Transverse colon (tissue), 4 donors: ENCODE measurements at regions not wholly inside any gene's neighbourhood (a gene's known extent, or its start where the extent isn't known, plus 50 kb on each side); places are given as distances from the start of the nearest gene placed in this dataset.
"Not testable (repeated sequence)": the region's sequence is repeated elsewhere in the genome, so short reads cannot be mapped to it uniquely, and the experiment has no call there.

Experiments used
- DNase-seq: peaks from one replicate; pipeline ENCODE4 v3.0.0-alpha.2; 2019
- H3K27ac ChIP-seq, 4 donors: fragments of 200-600 bp; sonication (generic); 2 replicates each; pipeline ENCODE4 v1.5.1; 2016 to 2018; ENCODE audit warnings: inconsistent platforms in 4 of 4
- H3K27me3 ChIP-seq: fragments of 200-600 bp; sonication (generic); 2 replicates; pipeline ENCODE4 v1.5.1; 2017; ENCODE audit warnings: inconsistent platforms
- H3K36me3 ChIP-seq, 4 donors: fragments of 200-600 bp; sonication (generic); 2 replicates each; pipeline ENCODE4 v1.5.1; 2017 to 2019; ENCODE audit warnings: inconsistent platforms in 4 of 4
- H3K4me1 ChIP-seq, 4 donors: fragments of 200-600 bp; sonication (generic); 2 replicates each; pipeline ENCODE4 v1.5.1; 2017 to 2020; ENCODE audit warnings: inconsistent platforms in 4 of 4
- H3K4me3 ChIP-seq, 4 donors: fragments of 200-600 bp; sonication (generic); 1 replicate in 1 of 4; 2 replicates in 3 of 4; pipeline versions ENCODE4 v1.5.1 to v1.6.1; 2017 to 2019; ENCODE audit warnings: inconsistent platforms in 4 of 4
- H3K9me3 ChIP-seq, 2 donors: fragments of 200-600 bp; sonication (generic); 2 replicates each; pipeline ENCODE4 v1.5.1; 2017 to 2019; ENCODE audit warnings: inconsistent platforms in 2 of 2
- EP300 ChIP-seq: sonication (generic); formaldehyde crosslinking; IDR thresholded peaks from one replicate; pipeline ENCODE4 v1.6.1; 2017; ENCODE audit warnings: antibody characterized with exemption, low read depth
- POLR2A ChIP-seq: fragments of 450-650 bp; IDR thresholded peaks from one replicate; pipeline ENCODE4 v1.6.1; 2016; ENCODE audit warnings: antibody characterized with exemption, mild to moderate bottlenecking, moderate library complexity
- POLR2AphosphoS5 ChIP-seq, 3 donors: sonication (generic); formaldehyde crosslinking; IDR thresholded peaks; one replicate each; pipeline ENCODE4 v1.6.1; 2016; ENCODE audit warnings: antibody characterized with exemption in 3 of 3
- WGBS, 2 donors: methylation state at CpG; one replicate each; pipeline ENCODE4 v1.1.5; 2018; ENCODE audit warnings: low coverage in 1 of 2; 5-methylcytosine and 5-hydroxymethylcytosine counted together
- in situ Hi-C, 4 donors: fragments of 200-750 bp; cut with MboI; loops; one replicate each; pipeline versions ENCODE4 v1.15.0 to v1.15.1; 2017; ENCODE audit warnings: low sequenced_read_pairs in 3 of 4, low pct_ligation_motif_present in 1 of 4, low pct_unique_long_range_greater_than_20kb in 1 of 4
- intact Hi-C: fragments of 100-400 bp; cut with DNase I; formaldehyde crosslinking; loops from one replicate; pipeline ENCODE4 v1.15.1; 2023; ENCODE audit warnings: low total_unique reads
- TF ChIP-seq, protein P1 (sequence below), 5 experiments: fragments of 200-600 bp in 3 of 5; fragments of 450-650 bp in 2 of 5; sonication (generic) in 3 of 5; IDR thresholded peaks; 1 replicate in 2 of 5; 2 replicates in 3 of 5; pipeline ENCODE4 v1.5.1; 2016 to 2017; ENCODE audit warnings: antibody characterized with exemption in 5 of 5, inconsistent platforms in 3 of 5, mild to moderate bottlenecking in 2 of 5, moderate library complexity in 1 of 5

DNA sequence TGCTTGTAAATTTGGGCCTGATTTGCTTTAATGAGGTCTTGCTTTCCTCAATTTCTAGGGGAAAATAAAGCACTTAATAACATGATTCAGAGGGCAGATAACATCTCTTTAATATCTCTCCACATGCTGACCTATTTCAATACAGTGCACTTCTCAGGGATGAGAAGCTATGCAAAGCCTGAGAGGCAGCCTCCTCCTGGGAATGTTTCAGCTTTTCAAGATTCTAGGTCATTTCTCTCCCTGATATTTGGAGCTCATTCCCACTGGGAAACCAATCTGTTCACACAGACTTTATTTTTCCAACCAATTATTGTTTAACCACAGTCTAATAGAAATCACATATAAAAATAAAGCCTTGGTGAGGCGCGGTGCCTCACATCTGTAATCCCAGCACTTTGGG is 67.0 kb upstream of the LSAMP start:
- Histone ChIP-seq H3K36me3 (no peaks in the 10 kb centered on the region), H3K27me3 (no peaks in the 10 kb centered on the region), H3K4me3 (no peak overlapping the region), H3K27ac (no peak overlapping the region), H3K4me1 (no peaks in the 10 kb centered on the region), H3K9me3 (no peaks in the 10 kb centered on the region)
- WGBS, 2 donors, result 92% methylated on average over 2 of the region's 2 CpGs
- in situ Hi-C loops, result no loop called here
- intact Hi-C loops, result no loop called here
- TF ChIP-seq, protein P1, sequence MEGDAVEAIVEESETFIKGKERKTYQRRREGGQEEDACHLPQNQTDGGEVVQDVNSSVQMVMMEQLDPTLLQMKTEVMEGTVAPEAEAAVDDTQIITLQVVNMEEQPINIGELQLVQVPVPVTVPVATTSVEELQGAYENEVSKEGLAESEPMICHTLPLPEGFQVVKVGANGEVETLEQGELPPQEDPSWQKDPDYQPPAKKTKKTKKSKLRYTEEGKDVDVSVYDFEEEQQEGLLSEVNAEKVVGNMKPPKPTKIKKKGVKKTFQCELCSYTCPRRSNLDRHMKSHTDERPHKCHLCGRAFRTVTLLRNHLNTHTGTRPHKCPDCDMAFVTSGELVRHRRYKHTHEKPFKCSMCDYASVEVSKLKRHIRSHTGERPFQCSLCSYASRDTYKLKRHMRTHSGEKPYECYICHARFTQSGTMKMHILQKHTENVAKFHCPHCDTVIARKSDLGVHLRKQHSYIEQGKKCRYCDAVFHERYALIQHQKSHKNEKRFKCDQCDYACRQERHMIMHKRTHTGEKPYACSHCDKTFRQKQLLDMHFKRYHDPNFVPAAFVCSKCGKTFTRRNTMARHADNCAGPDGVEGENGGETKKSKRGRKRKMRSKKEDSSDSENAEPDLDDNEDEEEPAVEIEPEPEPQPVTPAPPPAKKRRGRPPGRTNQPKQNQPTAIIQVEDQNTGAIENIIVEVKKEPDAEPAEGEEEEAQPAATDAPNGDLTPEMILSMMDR (IDR thresholded peaks at IDR 0.05), result no peak
- no peak for TF ChIP-seq POLR2AphosphoS5 (IDR thresholded peaks at IDR 0.05)
- no peak for TF ChIP-seq EP300
- TF ChIP-seq POLR2A, result no peak
- DNase-seq, result no peak

DNA sequence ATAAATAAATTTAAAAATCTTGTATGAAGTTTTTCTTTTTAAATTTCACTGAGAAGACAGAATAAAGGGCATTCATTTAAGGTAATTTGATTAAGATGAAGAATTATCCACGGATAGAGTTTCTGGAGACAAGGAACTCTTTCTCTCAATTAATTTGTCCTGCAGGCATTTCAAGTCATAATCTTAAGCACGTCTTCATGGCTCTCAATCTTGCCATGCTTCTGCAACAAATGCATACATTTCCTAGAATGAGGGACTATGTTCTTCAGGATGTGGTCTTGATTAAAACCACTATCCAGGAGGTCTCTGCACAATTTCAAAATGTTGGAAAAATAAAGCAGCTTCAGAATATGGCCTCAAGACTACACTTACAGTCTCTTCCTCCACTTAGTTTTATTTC is 67.6 kb upstream of the LSAMP start:
- in situ Hi-C loops, result no loop called here

DNA sequence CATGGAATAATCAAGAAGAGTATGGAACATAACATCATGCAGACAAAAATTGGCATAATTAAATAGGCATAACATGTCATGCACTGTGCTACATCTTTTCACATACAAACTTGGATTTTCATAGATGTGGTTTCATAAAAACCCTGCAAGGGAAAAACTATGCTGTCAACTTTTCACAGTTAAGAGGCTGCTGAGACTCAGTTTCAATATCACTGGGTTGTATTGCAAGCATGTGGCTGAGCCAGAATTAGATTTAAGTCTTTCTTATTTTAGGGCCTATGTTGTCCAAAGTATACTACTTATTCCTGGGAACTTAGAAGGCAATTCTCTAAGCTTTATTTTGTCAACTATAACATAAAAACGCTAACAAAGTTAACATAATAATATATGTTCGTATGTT is 70.7 kb upstream of the LSAMP start:
- in situ Hi-C loops, result no loop called here
- Histone ChIP-seq H3K27ac (no peak overlapping the region), H3K4me1 (no peaks in the 10 kb centered on the region), H3K27me3 (no peaks in the 10 kb centered on the region), H3K9me3 (no peaks in the 10 kb centered on the region), H3K36me3 (no peaks in the 10 kb centered on the region), H3K4me3 (no peak overlapping the region)
- DNase-seq, result no peak
- intact Hi-C loops, result no loop called here
- TF ChIP-seq, protein P1 (IDR thresholded peaks at IDR 0.05), result no peak
- no peak for TF ChIP-seq POLR2AphosphoS5 (IDR thresholded peaks at IDR 0.05)
- no peak for TF ChIP-seq POLR2A
- no peak for TF ChIP-seq EP300
- WGBS, 2 donors, result 34 to 41% methylated on average over 2 of the region's 2 CpGs

More for the DNA sequence above, 67.6 kb upstream of the LSAMP start:
- Histone ChIP-seq H3K4me1 (no peaks in the 10 kb centered on the region), H3K4me3 (no peak overlapping the region), H3K27ac (no peak overlapping the region), H3K27me3 (no peaks in the 10 kb centered on the region), H3K36me3 (no peaks in the 10 kb centered on the region), H3K9me3 (no peaks in the 10 kb centered on the region)
- no peak for DNase-seq
- WGBS, 2 donors, result 56 to 75% methylated on average over 2 of the region's 2 CpGs
- no peak for TF ChIP-seq POLR2A
- no peak for TF ChIP-seq POLR2AphosphoS5 (IDR thresholded peaks at IDR 0.05)
- TF ChIP-seq EP300, result no peak
- TF ChIP-seq, protein P1 (IDR thresholded peaks at IDR 0.05), result no peak
- intact Hi-C loops, result no loop called here

DNA sequence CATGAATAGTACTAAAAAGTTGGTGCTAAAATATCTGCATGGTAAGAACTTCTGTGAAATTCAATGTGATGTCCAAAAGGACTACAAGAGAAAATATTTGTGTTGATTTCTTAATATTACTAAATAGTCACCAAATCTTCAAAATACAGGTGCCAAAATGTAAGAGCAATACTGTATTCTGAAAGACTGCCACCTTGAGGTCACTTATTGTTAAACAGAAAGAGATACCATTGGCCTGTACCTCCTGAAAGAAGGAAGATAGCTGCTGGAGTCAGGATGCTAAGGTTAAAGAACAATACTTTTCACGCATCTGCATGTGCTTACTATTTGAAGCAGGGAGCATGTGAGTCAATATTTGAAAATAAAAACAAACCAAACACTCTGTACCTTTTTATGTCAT is 72.0 kb upstream of the LSAMP start:
- intact Hi-C loops, result no loop called here

DNA sequence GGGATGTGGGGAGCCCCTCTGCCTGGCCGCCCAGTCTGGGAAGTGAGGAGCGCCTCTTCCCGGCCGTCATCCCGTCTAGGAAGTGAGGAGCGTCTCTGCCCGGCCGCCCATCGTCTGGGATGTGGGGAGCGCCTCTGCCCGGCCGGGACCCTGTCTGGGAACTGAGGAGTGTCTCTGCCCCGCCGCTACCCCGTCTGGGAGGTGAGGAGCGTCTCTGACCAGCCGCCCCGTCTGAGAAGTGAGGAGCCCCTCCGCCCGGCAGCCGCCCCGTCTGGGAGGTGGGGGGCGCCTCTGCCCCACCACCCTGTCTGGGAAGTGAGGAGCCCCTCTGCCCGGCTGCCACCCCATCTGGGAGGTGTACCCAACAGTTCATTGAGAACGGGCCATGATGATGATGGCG is 73.8 kb upstream of the LSAMP start:
- H3K9me3 ChIP-seq, intact Hi-C loops, H3K27me3 ChIP-seq, in situ Hi-C loops, H3K36me3 ChIP-seq, H3K27ac ChIP-seq, H3K4me1 ChIP-seq, H3K4me3 ChIP-seq, DNase-seq: not testable (repeated sequence)
- 87% methylated on average over 23 of the region's 26 CpGs; no CpG with 5 or more reads in 1 of the 2 donors for WGBS, 2 donors

More for the DNA sequence above, 72.0 kb upstream of the LSAMP start:
- no peak overlapping the region for H3K4me3 ChIP-seq
- no peak for DNase-seq
- no peaks in the 10 kb centered on the region for H3K36me3 ChIP-seq
- TF ChIP-seq POLR2A, result no peak
- TF ChIP-seq, protein P1 (IDR thresholded peaks at IDR 0.05), result peak in 1 of 5 experiments; percentile 11
- no peaks in the 10 kb centered on the region for H3K9me3 ChIP-seq
- no peak overlapping the region for H3K27ac ChIP-seq
- WGBS, 2 donors, result 69 to 78% methylated on average over 1 of the region's 1 CpG
- no peaks in the 10 kb centered on the region for H3K27me3 ChIP-seq
- in situ Hi-C loops, result no loop called here
- H3K4me1 ChIP-seq, result no peaks in the 10 kb centered on the region

DNA sequence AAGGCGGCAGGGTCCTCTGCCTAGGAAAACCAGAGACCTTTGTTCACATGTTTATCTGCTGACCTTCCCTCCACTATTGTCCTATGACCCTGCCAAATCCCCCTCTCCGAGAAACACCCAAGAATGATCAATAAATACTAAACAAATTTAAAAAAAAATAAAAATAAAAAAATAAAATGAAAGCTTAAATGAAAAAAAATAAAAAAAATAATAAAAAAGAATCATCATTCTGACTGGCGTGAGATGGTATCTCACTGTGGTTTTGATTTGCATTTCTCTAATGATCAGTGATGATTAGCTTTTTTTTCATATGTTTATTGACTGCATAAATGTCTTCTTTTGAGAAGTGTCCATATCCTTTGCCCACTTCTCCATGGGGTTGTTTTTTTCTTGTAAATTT is 74.5 kb upstream of the LSAMP start:
- 77 to 90% methylated on average over 3 of the region's 3 CpGs for WGBS, 2 donors
- in situ Hi-C loops, H3K9me3 ChIP-seq, H3K36me3 ChIP-seq, H3K27ac ChIP-seq, intact Hi-C loops, DNase-seq, H3K27me3 ChIP-seq, H3K4me1 ChIP-seq, H3K4me3 ChIP-seq: not testable (repeated sequence)
